ENCODE measurements at regions not wholly inside any gene's neighbourhood (a gene's known extent, or its start where the extent isn't known, plus 50 kb on each side); places are given as distances from the start of the nearest gene placed in this dataset.
A peak's percentile ranks its signal among the peaks of the same experiment; 100 is the strongest.

GRCh38 chr2:5766561-5766960, 74.4 kb downstream of the SOX11 start:
- H3K27ac ChIP-seq: no peak overlapping the region
- TF ChIP-seq CTCF (IDR thresholded peaks at IDR 0.05) (no peak), ZFX (IDR thresholded peaks at IDR 0.05; ENCODE audit: borderline replicate concordance) (no peak)

- H3K27ac ChIP-seq: no peak overlapping the region
- TF ChIP-seq ZFX (IDR thresholded peaks at IDR 0.05; ENCODE audit: borderline replicate concordance): no peak
- no peak for TF ChIP-seq CTCF (IDR thresholded peaks at IDR 0.05)
Measured at GRCh38 chr2:5777131-5777535, 84.9 kb downstream of the SOX11 start.

GRCh38 chr2:5781679-5782078, 89.5 kb downstream of the SOX11 start:
- no peak overlapping the region for H3K27ac ChIP-seq
- TF ChIP-seq CTCF (IDR thresholded peaks at IDR 0.05) (no peak), ZFX (IDR thresholded peaks at IDR 0.05; ENCODE audit: borderline replicate concordance) (no peak)

GRCh38 chr2:5782103-5782502, 89.9 kb downstream of the SOX11 start:
- no peak overlapping the region for H3K27ac ChIP-seq
- TF ChIP-seq ZFX (IDR thresholded peaks at IDR 0.05; ENCODE audit: borderline replicate concordance) (no peak), CTCF (IDR thresholded peaks at IDR 0.05) (0 out of 2 replicates have a peak, but pooled peaks have one; percentile 7)

- H3K27ac ChIP-seq: no peak overlapping the region
- TF ChIP-seq CTCF (IDR thresholded peaks at IDR 0.05) (no peak), ZFX (IDR thresholded peaks at IDR 0.05; ENCODE audit: borderline replicate concordance) (no peak)
Measured at GRCh38 chr2:5788447-5788846, 96.3 kb downstream of the SOX11 start.

GRCh38 chr2:5791371-5791770, 99.2 kb downstream of the SOX11 start:
- no peak for TF ChIP-seq ZFX (IDR thresholded peaks at IDR 0.05; ENCODE audit: borderline replicate concordance)
- TF ChIP-seq CTCF (IDR thresholded peaks at IDR 0.05): no peak
- no peak overlapping the region for H3K27ac ChIP-seq

GRCh38 chr2:5794012-5794411, 101.8 kb downstream of the SOX11 start:
- H3K27ac ChIP-seq: no peak overlapping the region
- TF ChIP-seq CTCF (IDR thresholded peaks at IDR 0.05) (no peak), ZFX (IDR thresholded peaks at IDR 0.05; ENCODE audit: borderline replicate concordance) (no peak)

Data from 22Rv1 (cell line).